ENCODE measurements at regions not wholly inside any gene's neighbourhood (a gene's known extent, or its start where the extent isn't known, plus 50 kb on each side); places are given as distances from the start of the nearest gene placed in this dataset.

- H3K27me3 ChIP-seq (ENCODE audit: insufficient read depth): no peaks in the 10 kb centered on the region
- no peak overlapping the region for H3K4me3 Mint-ChIP-seq
- no peaks in the 10 kb centered on the region for H3K36me3 ChIP-seq (ENCODE audit: insufficient read depth)
- H3K9me3 Mint-ChIP-seq: peaks cover 13% of the 10 kb centered on the region
- no peak overlapping the region for H3K4me2 ChIP-seq
- no peak overlapping the region for H2AFZ ChIP-seq
- H3K4me1 ChIP-seq (ENCODE audit: insufficient read depth): no peaks in the 10 kb centered on the region
- H3F3A ChIP-seq (replicated peaks; ENCODE audit: low read depth): 0 out of 2 replicates have a peak, but pooled peaks cover 10% of the 10 kb centered on the region
- no peaks in the 10 kb centered on the region for H3K79me2 ChIP-seq (replicated peaks; ENCODE audit: insufficient read depth)
- DNase-seq (ENCODE audit: low spot score): no peak
- H3K4me1 Mint-ChIP-seq: peaks cover 10% of the 10 kb centered on the region
- no peak overlapping the region for H3K4me3 ChIP-seq
- peaks cover 42% of the 10 kb centered on the region for H3K36me3 Mint-ChIP-seq (ENCODE audit: low read depth)
- peaks cover 5% of the 10 kb centered on the region for H3K27me3 Mint-ChIP-seq (ENCODE audit: insufficient read depth, low read depth, poor library complexity)
- no peak overlapping the region for H3K27ac Mint-ChIP-seq
- TF ChIP-seq POLR2AphosphoS5 (IDR thresholded peaks at IDR 0.05; ENCODE audit: low read depth) (no peak), CREB1 (CRISPR knock-in tag; IDR thresholded peaks at IDR 0.05; ENCODE audit: low read depth) (no peak), JUNB (IDR thresholded peaks at IDR 0.05; ENCODE audit: unreplicated experiment) (no peak), ZNF462 (CRISPR knock-in tag; IDR thresholded peaks at IDR 0.05) (no peak), REST (IDR thresholded peaks at IDR 0.05; ENCODE audit: unreplicated experiment) (no peak), ETS1 (IDR thresholded peaks at IDR 0.05) (no peak), EZH2phosphoT487 (IDR thresholded peaks at IDR 0.05; ENCODE audit: unreplicated experiment) (no peak), ZNF331 (CRISPR knock-in tag; IDR thresholded peaks at IDR 0.05; ENCODE audit: low read depth) (no peak)
- no peak for ATAC-seq
- H3K9me2 ChIP-seq (ENCODE audit: insufficient read depth): no peaks in the 10 kb centered on the region
- no peaks in the 10 kb centered on the region; the same call in 1 of the 2 replicates for H4K20me1 ChIP-seq (replicated peaks; ENCODE audit: insufficient read depth)
- H3K27ac ChIP-seq (ENCODE audit: low read depth): no peak overlapping the region
These were observed 169.9 kb downstream of the SHANK2 start for GRCh38 chr11:71082454-71082853.
